Right ventricle myocardium inferior (tissue), 1 donor: ENCODE measurements at regions not wholly inside any gene's neighbourhood (a gene's known extent, or its start where the extent isn't known, plus 50 kb on each side); places are given as distances from the start of the nearest gene placed in this dataset.

Source experiments
- ATAC-seq: fragments of 200-7000 bp; cut with Tn5 transposase; one replicate; pipeline ENCODE4 v1.9.1; 2020; ENCODE audit warnings: mild to moderate bottlenecking, moderate library complexity
- DNase-seq: peaks from one replicate; pipeline ENCODE4 v3.0.0; 2021; ENCODE audit errors: missing footprints
- intact Hi-C: fragments of 100-400 bp; cut with DNase I; formaldehyde crosslinking; loops from one replicate; pipeline ENCODE4 v1.11.0; 2022
- donor health status: DM: no; HTN: yes; CAD: no; lungs with severe emphysema.

GRCh38 chr2:65504814-65505697, 72.7 kb upstream of the SPRED2 start:
- ATAC-seq (no peak), DNase-seq (no peak)
- intact Hi-C loops = no loop called here

- intact Hi-C loops = no loop called here
- DNase-seq = no peak
- ATAC-seq = no peak
Observed at GRCh38 chr2:65504201-65504600, 71.8 kb upstream of the SPRED2 start.

- ATAC-seq = no peak
- intact Hi-C loops = no loop called here
- DNase-seq = no peak
Observed at GRCh38 chr2:65503746-65504145, 71.3 kb upstream of the SPRED2 start.

GRCh38 chr2:65501836-65502235, 69.4 kb upstream of the SPRED2 start:
- intact Hi-C loops = no loop called here
- no peak for ATAC-seq
- DNase-seq = no peak

- ATAC-seq (no peak), DNase-seq (no peak)
- intact Hi-C loops = no loop called here
Observed at GRCh38 chr2:65501074-65501473, 68.7 kb upstream of the SPRED2 start.

GRCh38 chr2:65500310-65501040, 68.1 kb upstream of the SPRED2 start:
- ATAC-seq (no peak), DNase-seq (no peak)
- intact Hi-C loops = no loop called here

GRCh38 chr2:65499216-65499615, 66.8 kb upstream of the SPRED2 start:
- ATAC-seq (no peak), DNase-seq (no peak)
- intact Hi-C loops = no loop called here

GRCh38 chr2:65498396-65498795, 66.0 kb upstream of the SPRED2 start:
- intact Hi-C loops = no loop called here
- DNase-seq (no peak), ATAC-seq (no peak)

GRCh38 chr2:65495251-65495877, 63.0 kb upstream of the SPRED2 start:
- DNase-seq (no peak), ATAC-seq (no peak)
- intact Hi-C loops = no loop called here

- intact Hi-C loops = no loop called here
- ATAC-seq (no peak), DNase-seq (no peak)
Observed at GRCh38 chr2:65494078-65494477, 61.7 kb upstream of the SPRED2 start.

- no peak for ATAC-seq
- intact Hi-C loops = no loop called here
- DNase-seq = no peak
Observed at GRCh38 chr2:65491381-65491905, 59.0 kb upstream of the SPRED2 start.

- DNase-seq (no peak), ATAC-seq (no peak)
- intact Hi-C loops = no loop called here
Observed at GRCh38 chr2:65490222-65490621, 57.8 kb upstream of the SPRED2 start.

GRCh38 chr2:65489269-65489668, 56.9 kb upstream of the SPRED2 start:
- DNase-seq (no peak), ATAC-seq (no peak)
- intact Hi-C loops = no loop called here

GRCh38 chr2:65488527-65488926, 56.1 kb upstream of the SPRED2 start:
- no peak for DNase-seq
- intact Hi-C loops = no loop called here
- no peak for ATAC-seq

GRCh38 chr2:65487404-65487803, 55.0 kb upstream of the SPRED2 start:
- no peak for DNase-seq
- intact Hi-C loops = no loop called here
- ATAC-seq = no peak

- DNase-seq = no peak
- intact Hi-C loops = no loop called here
- no peak for ATAC-seq
Observed at GRCh38 chr2:65486802-65487201, 54.4 kb upstream of the SPRED2 start.

GRCh38 chr2:65486282-65486681, 53.9 kb upstream of the SPRED2 start:
- no peak for DNase-seq
- ATAC-seq = no peak
- intact Hi-C loops = no loop called here

GRCh38 chr2:65485839-65486238, 53.4 kb upstream of the SPRED2 start:
- DNase-seq (no peak), ATAC-seq (no peak)
- intact Hi-C loops = no loop called here

- no peak for ATAC-seq
Observed at GRCh38 chr2:65483763-65484162, 51.4 kb upstream of the SPRED2 start.

GRCh38 chr2:65482971-65483370, 50.6 kb upstream of the SPRED2 start:
- intact Hi-C loops = no loop called here
- ATAC-seq = no peak
- DNase-seq = no peak

More at GRCh38 chr2:65483763-65484162, 51.4 kb upstream of the SPRED2 start:
- intact Hi-C loops = no loop called here
- DNase-seq = no peak
